ENCODE measurements at regions not wholly inside any gene's neighbourhood (a gene's known extent, or its start where the extent isn't known, plus 50 kb on each side); places are given as distances from the start of the nearest gene placed in this dataset.
"Not testable (repeated sequence)": the region's sequence is repeated elsewhere in the genome, so short reads cannot be mapped to it uniquely, and the experiment has no call there.

- Histone ChIP-seq H3K4me3 (ENCODE audit: low read length) (no peak overlapping the region), H3K36me3 (ENCODE audit: control insufficient read depth, insufficient read depth, low read length) (no peaks in the 10 kb centered on the region), H3K9me3 (replicated peaks; ENCODE audit: control insufficient read depth, low read depth, low read length) (peaks cover 3% of the 10 kb centered on the region), H3K27me3 (ENCODE audit: control insufficient read depth, insufficient read depth, low read length) (no peaks in the 10 kb centered on the region), H3K4me1 (ENCODE audit: control insufficient read depth, insufficient read depth, low read length) (no peaks in the 10 kb centered on the region), H3K27ac (ENCODE audit: low read length) (no peak overlapping the region)
- DNase-seq, result no peak
- WGBS (ENCODE audit: insufficient coverage), result 75% methylated on average over 4 of the region's 4 CpGs
Measured at GRCh38 chr4:66465111-66465510, 794.8 kb upstream of the EPHA5 start.

- H3K27ac ChIP-seq (ENCODE audit: low read length); H3K27me3 ChIP-seq (ENCODE audit: control insufficient read depth, insufficient read depth, low read length); DNase-seq; H3K4me3 ChIP-seq (ENCODE audit: low read length); H3K36me3 ChIP-seq (ENCODE audit: control insufficient read depth, insufficient read depth, low read length); H3K4me1 ChIP-seq (ENCODE audit: control insufficient read depth, insufficient read depth, low read length); H3K9me3 ChIP-seq (replicated peaks; ENCODE audit: control insufficient read depth, low read depth, low read length): not testable (repeated sequence)
- 65% methylated on average over 4 of the region's 7 CpGs for WGBS (ENCODE audit: insufficient coverage)
Measured at GRCh38 chr4:66462890-66463289, 792.6 kb upstream of the EPHA5 start.

- Histone ChIP-seq H3K4me1 (ENCODE audit: control insufficient read depth, insufficient read depth, low read length) (no peaks in the 10 kb centered on the region), H3K36me3 (ENCODE audit: control insufficient read depth, insufficient read depth, low read length) (no peaks in the 10 kb centered on the region), H3K4me3 (ENCODE audit: low read length) (no peak overlapping the region), H3K27me3 (ENCODE audit: control insufficient read depth, insufficient read depth, low read length) (no peaks in the 10 kb centered on the region), H3K27ac (ENCODE audit: low read length) (no peak overlapping the region), H3K9me3 (replicated peaks; ENCODE audit: control insufficient read depth, low read depth, low read length) (no peaks in the 10 kb centered on the region)
- DNase-seq, result peak; percentile 78
Measured at GRCh38 chr4:66451741-66452140, 781.5 kb upstream of the EPHA5 start.

- no peak for DNase-seq
Measured at GRCh38 chr4:66443008-66443407, 772.7 kb upstream of the EPHA5 start.

GRCh38 chr4:66439508-66439907 is 769.2 kb upstream of the EPHA5 start:
- Histone ChIP-seq H3K27ac (ENCODE audit: low read length) (no peak overlapping the region), H3K4me3 (ENCODE audit: low read length) (no peak overlapping the region), H3K27me3 (ENCODE audit: control insufficient read depth, insufficient read depth, low read length) (no peaks in the 10 kb centered on the region), H3K4me1 (ENCODE audit: control insufficient read depth, insufficient read depth, low read length) (no peaks in the 10 kb centered on the region), H3K36me3 (ENCODE audit: control insufficient read depth, insufficient read depth, low read length) (no peaks in the 10 kb centered on the region), H3K9me3 (replicated peaks; ENCODE audit: control insufficient read depth, low read depth, low read length) (no peaks in the 10 kb centered on the region)
- no peak for DNase-seq

More at GRCh38 chr4:66443008-66443407, 772.7 kb upstream of the EPHA5 start:
- whole genome bisulfite sequencing (ENCODE audit: insufficient coverage), result no CpG with 5 or more reads among the region's 3 CpGs
- H3K36me3 ChIP-seq (ENCODE audit: control insufficient read depth, insufficient read depth, low read length), result no peaks in the 10 kb centered on the region
- no peaks in the 10 kb centered on the region for H3K27me3 ChIP-seq (ENCODE audit: control insufficient read depth, insufficient read depth, low read length)
- H3K4me3 ChIP-seq (ENCODE audit: low read length), result no peak overlapping the region
- H3K4me1 ChIP-seq (ENCODE audit: control insufficient read depth, insufficient read depth, low read length), result no peaks in the 10 kb centered on the region
- no peak overlapping the region for H3K27ac ChIP-seq (ENCODE audit: low read length)
- H3K9me3 ChIP-seq (replicated peaks; ENCODE audit: control insufficient read depth, low read depth, low read length), result no peaks in the 10 kb centered on the region

GRCh38 chr4:66433706-66434105 is 763.4 kb upstream of the EPHA5 start:
- H3K36me3 ChIP-seq (ENCODE audit: control insufficient read depth, insufficient read depth, low read length), result no peaks in the 10 kb centered on the region
- no peaks in the 10 kb centered on the region for H3K27me3 ChIP-seq (ENCODE audit: control insufficient read depth, insufficient read depth, low read length)
- no peak for DNase-seq
- no peak overlapping the region for H3K4me3 ChIP-seq (ENCODE audit: low read length)
- WGBS (ENCODE audit: insufficient coverage), result 95% methylated on average over 3 of the region's 4 CpGs
- no peaks in the 10 kb centered on the region for H3K4me1 ChIP-seq (ENCODE audit: control insufficient read depth, insufficient read depth, low read length)
- H3K27ac ChIP-seq (ENCODE audit: low read length), result no peak overlapping the region
- no peaks in the 10 kb centered on the region for H3K9me3 ChIP-seq (replicated peaks; ENCODE audit: control insufficient read depth, low read depth, low read length)

- no peak for DNase-seq
- 86% methylated on average over 1 of the region's 1 CpG for WGBS (ENCODE audit: insufficient coverage)
- no peaks in the 10 kb centered on the region for H3K27me3 ChIP-seq (ENCODE audit: control insufficient read depth, insufficient read depth, low read length)
- H3K36me3 ChIP-seq (ENCODE audit: control insufficient read depth, insufficient read depth, low read length), result no peaks in the 10 kb centered on the region
- H3K4me1 ChIP-seq (ENCODE audit: control insufficient read depth, insufficient read depth, low read length), result no peaks in the 10 kb centered on the region
- no peak overlapping the region for H3K27ac ChIP-seq (ENCODE audit: low read length)
- H3K4me3 ChIP-seq (ENCODE audit: low read length), result no peak overlapping the region
- no peaks in the 10 kb centered on the region for H3K9me3 ChIP-seq (replicated peaks; ENCODE audit: control insufficient read depth, low read depth, low read length)
Measured at GRCh38 chr4:66430856-66431255, 760.6 kb upstream of the EPHA5 start.

GRCh38 chr4:66429276-66429675 is 759.0 kb upstream of the EPHA5 start:
- Histone ChIP-seq H3K27ac (ENCODE audit: low read length) (no peak overlapping the region), H3K4me1 (ENCODE audit: control insufficient read depth, insufficient read depth, low read length) (no peaks in the 10 kb centered on the region), H3K4me3 (ENCODE audit: low read length) (no peak overlapping the region), H3K36me3 (ENCODE audit: control insufficient read depth, insufficient read depth, low read length) (no peaks in the 10 kb centered on the region), H3K27me3 (ENCODE audit: control insufficient read depth, insufficient read depth, low read length) (no peaks in the 10 kb centered on the region), H3K9me3 (replicated peaks; ENCODE audit: control insufficient read depth, low read depth, low read length) (no peaks in the 10 kb centered on the region)
- DNase-seq, result peak; percentile 88
- no CpG with 5 or more reads among the region's 1 CpG for WGBS (ENCODE audit: insufficient coverage)

- no peaks in the 10 kb centered on the region for H3K36me3 ChIP-seq (ENCODE audit: control insufficient read depth, insufficient read depth, low read length)
- H3K27ac ChIP-seq (ENCODE audit: low read length), result no peak overlapping the region
- H3K9me3 ChIP-seq (replicated peaks; ENCODE audit: control insufficient read depth, low read depth, low read length), result no peaks in the 10 kb centered on the region
- 85% methylated on average over 3 of the region's 4 CpGs for WGBS (ENCODE audit: insufficient coverage)
- no peak for DNase-seq
- H3K4me1 ChIP-seq (ENCODE audit: control insufficient read depth, insufficient read depth, low read length), result no peaks in the 10 kb centered on the region
- H3K4me3 ChIP-seq (ENCODE audit: low read length), result no peak overlapping the region
- H3K27me3 ChIP-seq (ENCODE audit: control insufficient read depth, insufficient read depth, low read length), result no peaks in the 10 kb centered on the region
Measured at GRCh38 chr4:66416425-66416824, 746.1 kb upstream of the EPHA5 start.

- no peak for DNase-seq
- Histone ChIP-seq H3K4me1 (ENCODE audit: control insufficient read depth, insufficient read depth, low read length) (no peaks in the 10 kb centered on the region), H3K27me3 (ENCODE audit: control insufficient read depth, insufficient read depth, low read length) (no peaks in the 10 kb centered on the region), H3K9me3 (replicated peaks; ENCODE audit: control insufficient read depth, low read depth, low read length) (peaks cover 4% of the 10 kb centered on the region), H3K4me3 (ENCODE audit: low read length) (no peak overlapping the region), H3K27ac (ENCODE audit: low read length) (no peak overlapping the region), H3K36me3 (ENCODE audit: control insufficient read depth, insufficient read depth, low read length) (no peaks in the 10 kb centered on the region)
- WGBS (ENCODE audit: insufficient coverage), result no CpG with 5 or more reads among the region's 5 CpGs
Measured at GRCh38 chr4:66404141-66404540, 733.9 kb upstream of the EPHA5 start.

- no peak for DNase-seq
- no peaks in the 10 kb centered on the region for H3K4me1 ChIP-seq (ENCODE audit: control insufficient read depth, insufficient read depth, low read length)
- no peak overlapping the region for H3K4me3 ChIP-seq (ENCODE audit: low read length)
- 20% methylated on average over 1 of the region's 1 CpG for WGBS (ENCODE audit: insufficient coverage)
- no peaks in the 10 kb centered on the region for H3K27me3 ChIP-seq (ENCODE audit: control insufficient read depth, insufficient read depth, low read length)
- no peak overlapping the region for H3K27ac ChIP-seq (ENCODE audit: low read length)
- no peaks in the 10 kb centered on the region for H3K36me3 ChIP-seq (ENCODE audit: control insufficient read depth, insufficient read depth, low read length)
- no peaks in the 10 kb centered on the region for H3K9me3 ChIP-seq (replicated peaks; ENCODE audit: control insufficient read depth, low read depth, low read length)
Measured at GRCh38 chr4:66376921-66377320, 706.6 kb upstream of the EPHA5 start.

Measured in muscle of leg (tissue), 3 donors.